OCI-LY1 (cell line): ENCODE measurements at regions not wholly inside any gene's neighbourhood (a gene's known extent, or its start where the extent isn't known, plus 50 kb on each side); places are given as distances from the start of the nearest gene placed in this dataset.

ENCODE experiments used
- H2AFZ ChIP-seq: fragments of 200-600 bp; sonication (generic), shearing (Covaris generic); 2 replicates; pipeline ENCODE4 v1.6.0; 2014; ENCODE audit warnings: antibody characterized with exemption, mild to moderate bottlenecking, low read length
- H3F3A ChIP-seq: fragments of 200-600 bp; sonication (generic), shearing (Covaris generic); 2 replicates; pipeline ENCODE4 v1.6.0; 2014; ENCODE audit warnings: mild to moderate bottlenecking, antibody characterized with exemption, low read length, moderate library complexity; ENCODE audit not compliant: insufficient read depth
- H3K27ac ChIP-seq: fragments of 200-600 bp; sonication (generic); 2 replicates; pipeline ENCODE4 v1.5.1; 2014; ENCODE audit warnings: low read length, mixed run types, mild to moderate bottlenecking, low read depth; ENCODE audit not compliant: poor library complexity, severe bottlenecking
- H3K27me3 ChIP-seq: fragments of 200-600 bp; sonication (generic); 2 replicates; pipeline ENCODE4 v1.6.0; 2014; ENCODE audit warnings: antibody characterized with exemption, mild to moderate bottlenecking, low read length, moderate library complexity; ENCODE audit not compliant: insufficient read depth
- H3K36me3 ChIP-seq: fragments of 200-600 bp; sonication (generic); 2 replicates; pipeline ENCODE4 v1.6.1; 2014; ENCODE audit warnings: mild to moderate bottlenecking, antibody characterized with exemption, low read length, moderate library complexity, mixed read lengths; ENCODE audit not compliant: insufficient read depth
- H3K4me1 ChIP-seq: fragments of 200-600 bp; sonication (generic); 2 replicates; pipeline ENCODE4 v1.5.1; 2014; ENCODE audit warnings: mild to moderate bottlenecking, low read length, moderate library complexity; ENCODE audit not compliant: insufficient read depth, severe bottlenecking
- H3K4me2 ChIP-seq: fragments of 200-600 bp; sonication (generic), shearing (Covaris generic); 2 replicates; pipeline ENCODE4 v1.6.1; 2014; ENCODE audit warnings: low read length
- H3K4me3 ChIP-seq: fragments of 200-600 bp; sonication (generic); 2 replicates; pipeline ENCODE4 v1.5.1; 2014; ENCODE audit warnings: low read length, low read depth, mild to moderate bottlenecking, mixed read lengths; ENCODE audit not compliant: poor library complexity, severe bottlenecking
- H3K79me2 ChIP-seq: fragments of 200-600 bp; shearing (Covaris generic); 2 replicates; pipeline ENCODE4 v1.6.1; 2016; ENCODE audit warnings: mixed run types, low read length, mixed read lengths; ENCODE audit not compliant: insufficient read depth
- H3K9ac ChIP-seq: fragments of 200-600 bp; sonication (generic), shearing (Covaris generic); 2 replicates; pipeline ENCODE4 v1.6.1; 2014; ENCODE audit warnings: mild to moderate bottlenecking, low read length, mixed read lengths
- H3K9me2 ChIP-seq: fragments of 200-600 bp; sonication (generic), shearing (Covaris generic); 2 replicates; pipeline ENCODE4 v1.6.1; 2014; ENCODE audit warnings: low read depth, mild to moderate bottlenecking, low read length, mixed read lengths
- H3K9me3 ChIP-seq: fragments of 200-600 bp; shearing (Covaris generic); 2 replicates; pipeline ENCODE4 v1.6.1; 2014; ENCODE audit warnings: low read length, mixed read lengths
- H4K20me1 ChIP-seq: fragments of 200-600 bp; sonication (generic), shearing (Covaris generic); 2 replicates; pipeline ENCODE4 v1.6.0; 2016; ENCODE audit warnings: mild to moderate bottlenecking, low read length; ENCODE audit not compliant: insufficient read depth
- EZH2 ChIP-seq: fragments of 200-600 bp; sonication (generic), shearing (Covaris generic); IDR thresholded peaks from 2 replicates; pipeline ENCODE4 v1.8.0; 2017; ENCODE audit warnings: borderline replicate concordance, mixed run types, mild to moderate bottlenecking, antibody characterized with exemption, low read length, moderate library complexity, mixed read lengths
- TF ChIP-seq, protein P1 (sequence below): fragments of 200-600 bp; sonication (generic), shearing (Covaris generic); IDR thresholded peaks from 2 replicates; pipeline ENCODE4 v1.5.1; 2017; ENCODE audit warnings: mild to moderate bottlenecking, antibody characterized with exemption, low read length, moderate library complexity, mixed read lengths

DNA sequence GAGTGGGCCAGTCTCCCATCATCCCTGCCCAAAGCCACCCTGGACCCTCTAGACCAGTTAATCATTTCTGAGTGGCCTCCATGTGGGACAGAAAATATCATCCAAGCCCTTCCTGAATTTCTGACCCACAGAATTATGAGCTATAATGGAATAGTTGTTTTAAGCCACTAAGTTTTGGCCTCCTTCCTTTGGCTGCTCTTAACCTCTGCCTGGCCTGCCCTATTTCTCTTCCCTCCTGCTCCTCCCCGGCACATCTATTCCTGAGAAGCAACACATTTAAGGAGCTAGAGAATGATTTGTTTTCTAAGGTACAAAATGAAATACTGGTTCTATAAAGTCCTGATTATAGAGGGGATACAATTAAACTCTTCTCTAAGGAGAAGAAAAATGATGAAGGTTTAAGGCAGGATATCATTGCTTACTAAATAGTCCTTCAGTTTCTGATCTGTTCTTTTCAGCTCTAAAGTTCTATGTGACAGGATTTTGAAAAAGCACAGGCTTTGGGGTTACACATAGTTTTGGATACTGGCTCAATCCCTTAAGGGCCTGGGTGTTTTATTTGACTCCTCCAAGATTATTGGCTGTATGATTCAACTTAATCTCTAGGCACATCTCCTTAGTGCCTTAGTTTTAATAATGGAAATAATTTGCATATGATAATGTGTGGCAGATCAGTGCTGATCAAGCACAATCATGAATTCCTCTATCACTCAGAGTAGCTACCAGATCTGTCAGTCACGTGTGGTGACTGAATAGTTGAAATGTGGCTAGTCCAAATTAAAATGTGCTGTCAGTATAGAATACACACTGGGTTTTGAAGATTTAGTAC is 240.3 kb downstream of the VAPA start:
- Histone ChIP-seq H3K27me3 (no peaks in the 10 kb centered on the region), H3K9ac (no peak overlapping the region), H3F3A (no peaks in the 10 kb centered on the region), H2AFZ (no peak overlapping the region), H3K27ac (no peak overlapping the region), H4K20me1 (no peaks in the 10 kb centered on the region), H3K9me2 (no peaks in the 10 kb centered on the region), H3K4me2 (no peak overlapping the region), H3K9me3 (no peaks in the 10 kb centered on the region; the same call in 1 of the 2 replicates), H3K36me3 (no peaks in the 10 kb centered on the region), H3K4me1 (no peaks in the 10 kb centered on the region), H3K79me2 (no peaks in the 10 kb centered on the region), H3K4me3 (no peak overlapping the region)
- TF ChIP-seq, protein P1, sequence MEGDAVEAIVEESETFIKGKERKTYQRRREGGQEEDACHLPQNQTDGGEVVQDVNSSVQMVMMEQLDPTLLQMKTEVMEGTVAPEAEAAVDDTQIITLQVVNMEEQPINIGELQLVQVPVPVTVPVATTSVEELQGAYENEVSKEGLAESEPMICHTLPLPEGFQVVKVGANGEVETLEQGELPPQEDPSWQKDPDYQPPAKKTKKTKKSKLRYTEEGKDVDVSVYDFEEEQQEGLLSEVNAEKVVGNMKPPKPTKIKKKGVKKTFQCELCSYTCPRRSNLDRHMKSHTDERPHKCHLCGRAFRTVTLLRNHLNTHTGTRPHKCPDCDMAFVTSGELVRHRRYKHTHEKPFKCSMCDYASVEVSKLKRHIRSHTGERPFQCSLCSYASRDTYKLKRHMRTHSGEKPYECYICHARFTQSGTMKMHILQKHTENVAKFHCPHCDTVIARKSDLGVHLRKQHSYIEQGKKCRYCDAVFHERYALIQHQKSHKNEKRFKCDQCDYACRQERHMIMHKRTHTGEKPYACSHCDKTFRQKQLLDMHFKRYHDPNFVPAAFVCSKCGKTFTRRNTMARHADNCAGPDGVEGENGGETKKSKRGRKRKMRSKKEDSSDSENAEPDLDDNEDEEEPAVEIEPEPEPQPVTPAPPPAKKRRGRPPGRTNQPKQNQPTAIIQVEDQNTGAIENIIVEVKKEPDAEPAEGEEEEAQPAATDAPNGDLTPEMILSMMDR, result no peak
- TF ChIP-seq EZH2, result no peak

DNA sequence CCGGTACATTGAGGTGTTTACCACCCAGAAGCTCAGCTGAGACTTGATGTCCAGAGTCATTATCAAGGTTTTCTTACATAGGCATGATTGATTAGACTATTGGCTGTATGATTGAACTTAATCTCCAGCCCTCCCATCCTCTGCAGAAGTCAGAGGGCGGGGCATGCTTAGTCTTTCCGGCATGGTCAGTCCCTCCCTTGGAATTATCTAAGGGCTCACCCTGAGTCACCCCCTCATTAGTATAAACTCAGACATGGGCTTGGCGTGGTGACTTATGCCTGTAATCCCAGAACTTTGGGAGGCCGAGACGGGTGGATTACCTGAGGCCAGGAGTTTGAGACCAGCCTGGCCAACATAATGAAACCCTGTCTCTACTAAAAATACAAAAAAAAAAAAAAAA is 243.9 kb downstream of the VAPA start:
- Histone ChIP-seq H3K9me3 (no peaks in the 10 kb centered on the region; the same call in 1 of the 2 replicates), H3K27me3 (no peaks in the 10 kb centered on the region), H3K4me1 (no peaks in the 10 kb centered on the region), H3K36me3 (no peaks in the 10 kb centered on the region), H3K27ac (no peak overlapping the region), H4K20me1 (no peaks in the 10 kb centered on the region), H3K79me2 (no peaks in the 10 kb centered on the region), H2AFZ (no peak overlapping the region), H3K9me2 (no peaks in the 10 kb centered on the region), H3F3A (no peaks in the 10 kb centered on the region), H3K4me2 (no peak overlapping the region), H3K4me3 (no peak overlapping the region), H3K9ac (no peak overlapping the region)
- no peak for TF ChIP-seq EZH2
- TF ChIP-seq, protein P1, result no peak

DNA sequence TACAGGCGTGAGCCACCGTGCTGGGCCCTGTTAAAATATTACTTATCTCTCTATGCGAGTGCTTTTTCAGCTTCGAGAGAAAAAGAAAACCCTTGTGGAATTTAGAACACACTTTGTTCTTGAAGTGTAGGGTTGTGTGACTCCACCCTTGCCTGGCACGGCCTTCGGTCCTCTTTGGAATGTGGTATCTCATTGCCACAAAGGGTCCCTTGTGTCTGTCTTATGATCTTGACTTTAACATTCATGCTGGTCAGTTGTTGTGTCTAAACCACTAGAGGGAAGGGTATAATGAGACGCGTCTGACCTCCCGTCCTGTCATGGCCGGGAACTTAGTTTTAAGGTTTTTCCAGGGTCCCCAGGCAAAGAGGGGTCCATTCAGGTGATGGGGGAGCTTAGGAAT is 246.4 kb downstream of the VAPA start:
- H3K9me2 ChIP-seq, result no peaks in the 10 kb centered on the region
- TF ChIP-seq EZH2, result no peak
- TF ChIP-seq, protein P1, result no peak
- H3K4me3 ChIP-seq, result no peak overlapping the region
- no peaks in the 10 kb centered on the region for H3K27me3 ChIP-seq
- no peaks in the 10 kb centered on the region for H3K79me2 ChIP-seq
- H2AFZ ChIP-seq, result no peak overlapping the region
- H3F3A ChIP-seq, result no peaks in the 10 kb centered on the region
- H3K4me1 ChIP-seq, result no peaks in the 10 kb centered on the region
- H3K9me3 ChIP-seq, result no peaks in the 10 kb centered on the region; the same call in 1 of the 2 replicates
- no peaks in the 10 kb centered on the region for H4K20me1 ChIP-seq
- H3K36me3 ChIP-seq, result no peaks in the 10 kb centered on the region
- H3K9ac ChIP-seq, result no peak overlapping the region
- H3K4me2 ChIP-seq, result no peak overlapping the region
- H3K27ac ChIP-seq, result no peak overlapping the region
